ENCODE measurements at regions not wholly inside any gene's neighbourhood (a gene's known extent, or its start where the extent isn't known, plus 50 kb on each side); places are given as distances from the start of the nearest gene placed in this dataset.
"Not testable (repeated sequence)": the region's sequence is repeated elsewhere in the genome, so short reads cannot be mapped to it uniquely, and the experiment has no call there.

DNA sequence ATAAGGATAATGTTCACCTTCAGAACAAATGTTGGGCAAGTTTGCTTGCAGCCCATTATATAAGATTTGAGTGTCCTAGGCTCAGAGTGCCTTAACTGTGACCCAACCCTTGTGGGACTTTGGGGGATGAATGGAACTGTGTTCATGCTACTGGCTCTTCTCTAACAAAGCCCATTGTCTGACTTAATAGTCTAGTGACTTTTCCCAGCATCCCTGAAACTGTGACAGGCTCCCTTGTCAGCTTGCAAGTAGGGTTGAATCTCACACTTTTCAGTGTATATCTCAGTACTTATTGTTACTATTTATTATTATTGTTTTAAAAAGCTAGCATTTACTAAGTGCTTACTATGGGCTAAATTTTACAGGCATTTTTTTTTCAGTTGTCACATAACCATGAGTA is 1488.2 kb downstream of the KHDRBS2 start:
- TF ChIP-seq, protein P1, sequence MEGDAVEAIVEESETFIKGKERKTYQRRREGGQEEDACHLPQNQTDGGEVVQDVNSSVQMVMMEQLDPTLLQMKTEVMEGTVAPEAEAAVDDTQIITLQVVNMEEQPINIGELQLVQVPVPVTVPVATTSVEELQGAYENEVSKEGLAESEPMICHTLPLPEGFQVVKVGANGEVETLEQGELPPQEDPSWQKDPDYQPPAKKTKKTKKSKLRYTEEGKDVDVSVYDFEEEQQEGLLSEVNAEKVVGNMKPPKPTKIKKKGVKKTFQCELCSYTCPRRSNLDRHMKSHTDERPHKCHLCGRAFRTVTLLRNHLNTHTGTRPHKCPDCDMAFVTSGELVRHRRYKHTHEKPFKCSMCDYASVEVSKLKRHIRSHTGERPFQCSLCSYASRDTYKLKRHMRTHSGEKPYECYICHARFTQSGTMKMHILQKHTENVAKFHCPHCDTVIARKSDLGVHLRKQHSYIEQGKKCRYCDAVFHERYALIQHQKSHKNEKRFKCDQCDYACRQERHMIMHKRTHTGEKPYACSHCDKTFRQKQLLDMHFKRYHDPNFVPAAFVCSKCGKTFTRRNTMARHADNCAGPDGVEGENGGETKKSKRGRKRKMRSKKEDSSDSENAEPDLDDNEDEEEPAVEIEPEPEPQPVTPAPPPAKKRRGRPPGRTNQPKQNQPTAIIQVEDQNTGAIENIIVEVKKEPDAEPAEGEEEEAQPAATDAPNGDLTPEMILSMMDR (IDR thresholded peaks at IDR 0.05), result not testable (repeated sequence)
- TF ChIP-seq, protein P2, sequence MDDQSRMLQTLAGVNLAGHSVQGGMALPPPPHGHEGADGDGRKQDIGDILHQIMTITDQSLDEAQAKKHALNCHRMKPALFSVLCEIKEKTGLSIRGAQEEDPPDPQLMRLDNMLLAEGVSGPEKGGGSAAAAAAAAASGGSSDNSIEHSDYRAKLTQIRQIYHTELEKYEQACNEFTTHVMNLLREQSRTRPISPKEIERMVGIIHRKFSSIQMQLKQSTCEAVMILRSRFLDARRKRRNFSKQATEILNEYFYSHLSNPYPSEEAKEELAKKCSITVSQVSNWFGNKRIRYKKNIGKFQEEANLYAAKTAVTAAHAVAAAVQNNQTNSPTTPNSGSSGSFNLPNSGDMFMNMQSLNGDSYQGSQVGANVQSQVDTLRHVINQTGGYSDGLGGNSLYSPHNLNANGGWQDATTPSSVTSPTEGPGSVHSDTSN (IDR thresholded peaks at IDR 0.05), result not testable (repeated sequence)
- TF ChIP-seq FOSL2 (IDR thresholded peaks at IDR 0.05); FOSL2 (CRISPR knock-in tag; IDR thresholded peaks at IDR 0.05); POLR2A (IDR thresholded peaks at IDR 0.05; ENCODE audit: low read length): not testable (repeated sequence)
